ENCODE measurements at regions not wholly inside any gene's neighbourhood (a gene's known extent, or its start where the extent isn't known, plus 50 kb on each side); places are given as distances from the start of the nearest gene placed in this dataset.

GRCh38 chr4:38231626-38232025 is 271.4 kb downstream of the PTTG2 start:
- H3K36me3 ChIP-seq (ENCODE audit: control insufficient read depth, insufficient read depth, low read length), result no peaks in the 10 kb centered on the region
- TF ChIP-seq ZNF41 (CRISPR knock-in tag; conservative IDR thresholded peaks at IDR 0.05) (no peak), ZNF780A (CRISPR knock-in tag; IDR thresholded peaks at IDR 0.05) (no peak), NCOA2 (IDR thresholded peaks at IDR 0.05; ENCODE audit: partially characterized antibody in 2 of 2) (no peak), BHLHE40 (IDR thresholded peaks at IDR 0.05; ENCODE audit: low read length) (no peak)
- TF ChIP-seq, protein P1, sequence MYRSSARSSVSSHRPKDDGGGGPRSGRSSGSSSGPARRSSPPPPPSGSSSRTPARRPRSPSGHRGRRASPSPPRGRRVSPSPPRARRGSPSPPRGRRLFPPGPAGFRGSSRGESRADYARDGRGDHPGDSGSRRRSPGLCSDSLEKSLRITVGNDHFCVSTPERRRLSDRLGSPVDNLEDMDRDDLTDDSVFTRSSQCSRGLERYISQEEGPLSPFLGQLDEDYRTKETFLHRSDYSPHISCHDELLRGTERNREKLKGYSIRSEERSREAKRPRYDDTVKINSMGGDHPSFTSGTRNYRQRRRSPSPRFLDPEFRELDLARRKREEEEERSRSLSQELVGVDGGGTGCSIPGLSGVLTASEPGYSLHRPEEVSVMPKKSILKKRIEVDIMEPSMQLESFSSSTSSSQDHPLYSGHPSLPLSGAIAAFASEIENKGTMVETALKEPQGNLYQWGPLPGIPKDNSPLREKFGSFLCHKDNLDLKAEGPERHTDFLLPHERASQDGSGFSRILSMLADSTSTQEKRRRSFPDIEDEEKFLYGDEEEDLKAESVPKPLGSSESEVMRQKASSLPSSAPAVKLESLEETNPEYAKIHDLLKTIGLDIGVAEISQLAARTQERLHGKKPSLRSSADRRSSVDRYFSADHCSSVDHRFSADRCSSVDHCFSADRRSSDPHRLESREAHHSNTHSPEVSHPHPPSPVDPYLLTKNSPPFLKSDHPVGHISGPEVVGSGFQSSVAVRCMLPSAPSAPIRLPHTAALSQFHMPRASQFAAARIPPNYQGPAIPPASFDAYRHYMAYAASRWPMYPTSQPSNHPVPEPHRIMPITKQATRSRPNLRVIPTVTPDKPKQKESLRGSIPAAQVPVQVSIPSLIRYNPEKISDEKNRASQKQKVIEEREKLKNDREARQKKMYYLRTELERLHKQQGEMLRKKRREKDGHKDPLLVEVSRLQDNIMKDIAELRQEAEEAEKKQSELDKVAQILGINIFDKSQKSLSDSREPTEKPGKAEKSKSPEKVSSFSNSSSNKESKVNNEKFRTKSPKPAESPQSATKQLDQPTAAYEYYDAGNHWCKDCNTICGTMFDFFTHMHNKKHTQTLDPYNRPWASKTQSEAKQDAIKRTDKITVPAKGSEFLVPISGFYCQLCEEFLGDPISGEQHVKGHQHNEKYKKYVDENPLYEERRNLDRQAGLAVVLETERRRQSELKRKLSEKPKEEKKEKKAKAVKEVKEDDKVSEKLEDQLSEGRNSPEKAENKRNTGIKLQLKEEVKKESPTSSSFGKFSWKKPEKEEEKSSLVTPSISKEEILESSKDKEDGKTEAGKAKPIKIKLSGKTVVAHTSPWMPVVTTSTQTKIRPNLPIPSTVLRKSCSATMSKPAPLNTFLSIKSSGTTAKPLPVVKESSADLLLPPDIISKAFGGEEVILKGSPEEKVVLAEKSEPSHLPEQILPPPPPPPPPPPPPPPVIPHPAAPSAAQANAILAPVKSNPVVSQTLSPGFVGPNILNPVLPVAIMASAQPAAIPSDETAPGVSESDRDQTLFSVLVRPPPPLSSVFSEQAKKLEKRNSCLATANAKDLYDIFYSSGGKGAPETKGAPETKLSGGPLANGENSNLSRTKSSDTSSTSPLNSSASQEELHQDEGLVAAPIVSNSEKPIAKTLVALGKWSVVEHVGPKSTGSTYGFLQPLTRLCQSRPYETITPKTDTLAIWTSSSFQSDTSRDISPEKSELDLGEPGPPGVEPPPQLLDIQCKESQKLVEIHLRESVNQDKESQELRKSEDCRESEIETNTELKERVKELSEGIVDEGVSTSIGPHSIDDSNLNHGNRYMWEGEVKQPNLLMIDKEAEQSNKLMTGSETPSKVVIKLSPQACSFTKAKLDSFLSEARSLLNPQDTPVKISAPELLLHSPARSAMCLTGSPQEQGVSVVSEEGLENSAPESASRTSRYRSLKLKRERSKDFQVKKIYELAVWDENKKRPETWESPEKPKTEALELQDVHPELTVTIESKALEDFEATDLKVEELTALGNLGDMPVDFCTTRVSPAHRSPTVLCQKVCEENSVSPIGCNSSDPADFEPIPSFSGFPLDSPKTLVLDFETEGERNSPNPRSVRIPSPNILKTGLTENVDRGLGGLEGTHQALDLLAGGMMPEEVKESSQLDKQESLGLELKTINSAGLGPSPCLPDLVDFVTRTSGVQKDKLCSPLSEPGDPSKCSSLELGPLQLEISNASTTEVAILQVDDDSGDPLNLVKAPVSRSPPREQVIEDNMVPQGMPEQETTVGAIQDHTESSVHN (IDR thresholded peaks at IDR 0.05; ENCODE audit: borderline replicate concordance in 1 of 2, low read depth in 1 of 2), result no peak
- peaks cover 15 to 20% of the 10 kb centered on the region in 2 experiments for H3K4me1 ChIP-seq (replicated peaks in 1 of 2; ENCODE audit: control insufficient read depth in 2 of 2, insufficient read depth in 2 of 2, low read length in 2 of 2)
- H3K27ac ChIP-seq (ENCODE audit: extremely low read depth, low read depth, low read length), result no peak overlapping the region
- no peak overlapping the region for H3K4me3 ChIP-seq
- no peaks in the 10 kb centered on the region for H3K79me2 ChIP-seq (ENCODE audit: control insufficient read depth, insufficient read depth, low read length)
- 45% methylated on average over 4 of the region's 4 CpGs for WGBS (ENCODE audit: insufficient coverage, low coverage, missing lambda C conversion rate)
- no TSS peak for BruUV-seq (replicated peaks)
- no peak overlapping the region for H3K9ac ChIP-seq (ENCODE audit: insufficient read depth in 1 of 2, low read depth in 2 of 2, low read length in 2 of 2)
- peak in 2 of 4 experiments; percentile 10 to 18 for DNase-seq (ENCODE audit: extremely low read depth in 1 of 4, low spot score in 3 of 4)
- intact Hi-C loops (cut with micrococcal nuclease) (no loop called here), in situ Hi-C loops (cut with MboI) (no loop called here)
- no peak for FAIRE-seq
- ATAC-seq, result peak; percentile 41
- ChIA-PET POLR2A (interaction anchor here (1.2 to 2.2 kb wide), 2 partner anchors 11 to 430 kb away, joined by 4 to 11 read pairs; no protein-coding TSS in a partner anchor), CTCF (ENCODE audit: low intra/inter-chr PET ratio) (no interaction called here)
- H3K27me3 ChIP-seq (ENCODE audit: control insufficient read depth in 2 of 2, insufficient read depth in 2 of 2, low read length in 2 of 2), result no peaks in the 10 kb centered on the region
- no peaks in the 10 kb centered on the region for H3K9me3 ChIP-seq (replicated peaks; ENCODE audit: control insufficient read depth, insufficient read depth, low read depth, low read length)
- 0 out of 2 replicates have a peak overlapping the region, but pooled peaks have one; percentile 34 for H3K4me2 ChIP-seq (ENCODE audit: insufficient read depth, low read length)
- no peaks in the 10 kb centered on the region for H3K9me1 ChIP-seq (ENCODE audit: control insufficient read depth, insufficient read depth, low read length)
- H4K20me1 ChIP-seq (replicated peaks; ENCODE audit: control insufficient read depth, insufficient read depth, low read length), result no peaks in the 10 kb centered on the region
- H2AFZ ChIP-seq (ENCODE audit: low read depth, low read length), result 0 out of 2 replicates have a peak overlapping the region, but pooled peaks have one; percentile 27

Data from K562 (cell line).